ENCODE measurements at regions not wholly inside any gene's neighbourhood (a gene's known extent, or its start where the extent isn't known, plus 50 kb on each side); places are given as distances from the start of the nearest gene placed in this dataset.
"Not testable (repeated sequence)": the region's sequence is repeated elsewhere in the genome, so short reads cannot be mapped to it uniquely, and the experiment has no call there.

DNA sequence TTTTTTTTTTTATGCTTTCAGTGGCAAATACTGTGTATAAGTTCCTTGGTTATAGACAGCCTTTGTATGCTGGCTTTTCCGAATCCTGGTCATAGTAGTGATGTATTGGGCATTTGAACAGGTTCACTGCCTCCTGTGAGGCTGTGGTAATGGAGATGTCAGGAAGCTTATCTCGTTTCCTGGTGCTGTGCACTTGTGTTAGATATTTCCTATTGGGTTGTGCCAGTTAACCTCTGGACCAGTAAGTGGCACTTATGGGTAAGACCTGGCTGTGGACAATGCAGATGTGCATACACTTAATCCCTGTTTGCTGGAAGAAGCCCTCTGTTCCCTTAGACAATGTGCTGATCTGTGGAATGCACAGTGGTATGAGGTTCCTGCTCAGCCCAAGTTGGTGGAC lies 135.4 kb upstream of the KITLG start:
- Histone ChIP-seq H3K36me3 (ENCODE audit: control insufficient read depth, insufficient read depth, low read length) (no peaks in the 10 kb centered on the region), H3K27me3 (ENCODE audit: control insufficient read depth, insufficient read depth, low read length) (no peaks in the 10 kb centered on the region), H3K4me1 (ENCODE audit: control insufficient read depth, insufficient read depth, low read length) (no peaks in the 10 kb centered on the region), H3K4me3 (ENCODE audit: low read depth, low read length) (no peak overlapping the region), H3K27ac (ENCODE audit: low read depth, low read length) (no peak overlapping the region), H3K9me3 (ENCODE audit: control insufficient read depth, insufficient read depth, low read length) (no peaks in the 10 kb centered on the region)
- 84% methylated on average over 2 of the region's 2 CpGs for WGBS (ENCODE audit: insufficient coverage)
- no peak for DNase-seq (ENCODE audit: low read depth in 4 of 6, low spot score in 6 of 6)

DNA sequence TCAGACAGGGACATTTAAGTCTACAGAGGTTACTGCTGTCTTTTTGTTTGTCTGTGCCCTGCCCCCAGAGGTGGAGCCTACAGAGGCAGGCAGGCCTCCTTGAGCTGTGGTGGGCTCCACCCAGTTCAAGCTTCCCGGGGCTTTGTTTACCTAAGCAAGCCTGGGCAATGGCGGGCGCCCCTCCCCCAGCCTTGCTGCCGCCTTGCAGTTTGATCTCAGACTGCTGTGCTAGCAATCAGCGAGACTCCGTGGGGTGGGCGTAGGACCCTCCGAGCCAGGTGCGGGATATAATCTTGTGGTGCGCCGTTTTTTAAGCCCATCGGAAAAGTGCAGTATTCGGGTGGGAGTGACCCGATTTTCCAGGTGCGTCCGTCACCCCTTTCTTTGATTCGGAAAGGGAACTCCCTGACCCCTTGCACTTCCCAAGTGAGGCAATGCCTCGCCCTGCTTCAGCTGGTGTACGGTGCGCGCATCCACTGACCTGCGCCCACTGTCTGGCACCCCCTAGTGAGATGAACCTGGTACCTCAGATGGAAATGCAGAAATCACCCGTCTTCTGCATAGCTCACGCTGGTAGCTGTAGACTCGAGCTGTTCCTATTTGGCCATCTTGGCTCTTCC lies 134.1 kb upstream of the KITLG start:
- not testable (repeated sequence) for DNase-seq (ENCODE audit: low read depth in 4 of 6, low spot score in 6 of 6); H3K4me1 ChIP-seq (ENCODE audit: control insufficient read depth, insufficient read depth, low read length); H3K27ac ChIP-seq (ENCODE audit: low read depth, low read length); H3K27me3 ChIP-seq (ENCODE audit: control insufficient read depth, insufficient read depth, low read length); H3K4me3 ChIP-seq (ENCODE audit: low read depth, low read length); H3K36me3 ChIP-seq (ENCODE audit: control insufficient read depth, insufficient read depth, low read length); H3K9me3 ChIP-seq (ENCODE audit: control insufficient read depth, insufficient read depth, low read length)
- 95% methylated on average over 24 of the region's 25 CpGs for WGBS (ENCODE audit: insufficient coverage)

- Histone ChIP-seq H3K4me1 (ENCODE audit: control insufficient read depth, insufficient read depth, low read length) (no peaks in the 10 kb centered on the region), H3K4me3 (ENCODE audit: low read depth, low read length) (no peak overlapping the region), H3K9me3 (ENCODE audit: control insufficient read depth, insufficient read depth, low read length) (peaks cover 5% of the 10 kb centered on the region), H3K36me3 (ENCODE audit: control insufficient read depth, insufficient read depth, low read length) (no peaks in the 10 kb centered on the region), H3K27ac (ENCODE audit: low read depth, low read length) (no peak overlapping the region), H3K27me3 (ENCODE audit: control insufficient read depth, insufficient read depth, low read length) (no peaks in the 10 kb centered on the region)
- no peak for DNase-seq (ENCODE audit: low read depth in 4 of 6, low spot score in 6 of 6)
- WGBS (ENCODE audit: insufficient coverage): no CpG with 5 or more reads among the region's 2 CpGs
Measured at GRCh38 chr12:88707800-88708199, 127.5 kb upstream of the KITLG start.

DNA sequence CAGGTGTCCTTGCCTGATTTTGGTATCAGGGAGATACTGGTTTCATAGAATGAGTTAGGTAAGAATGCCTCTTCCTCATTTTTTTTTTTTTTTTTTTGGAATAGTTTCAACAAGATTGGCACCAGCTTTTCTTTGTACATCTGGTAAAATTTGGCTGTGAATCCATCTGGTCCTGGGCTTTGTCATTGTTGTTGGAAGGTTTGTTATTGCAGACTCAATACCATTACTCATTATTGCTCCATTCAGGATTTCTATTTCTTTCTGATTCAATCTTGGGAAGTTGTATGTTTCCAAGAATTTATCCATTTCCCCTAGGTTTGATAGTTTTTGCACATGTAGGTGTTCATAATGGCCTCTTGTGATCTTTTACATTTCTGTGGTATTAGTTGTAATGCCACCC lies 126.0 kb upstream of the KITLG start:
- H3K27me3 ChIP-seq (ENCODE audit: control insufficient read depth, insufficient read depth, low read length): no peaks in the 10 kb centered on the region
- no peak overlapping the region for H3K4me3 ChIP-seq (ENCODE audit: low read depth, low read length)
- H3K27ac ChIP-seq (ENCODE audit: low read depth, low read length): no peak overlapping the region
- DNase-seq (ENCODE audit: low read depth in 4 of 6, low spot score in 6 of 6): no peak
- no peaks in the 10 kb centered on the region for H3K4me1 ChIP-seq (ENCODE audit: control insufficient read depth, insufficient read depth, low read length)
- peaks cover 5% of the 10 kb centered on the region for H3K9me3 ChIP-seq (ENCODE audit: control insufficient read depth, insufficient read depth, low read length)
- no peaks in the 10 kb centered on the region for H3K36me3 ChIP-seq (ENCODE audit: control insufficient read depth, insufficient read depth, low read length)

DNA sequence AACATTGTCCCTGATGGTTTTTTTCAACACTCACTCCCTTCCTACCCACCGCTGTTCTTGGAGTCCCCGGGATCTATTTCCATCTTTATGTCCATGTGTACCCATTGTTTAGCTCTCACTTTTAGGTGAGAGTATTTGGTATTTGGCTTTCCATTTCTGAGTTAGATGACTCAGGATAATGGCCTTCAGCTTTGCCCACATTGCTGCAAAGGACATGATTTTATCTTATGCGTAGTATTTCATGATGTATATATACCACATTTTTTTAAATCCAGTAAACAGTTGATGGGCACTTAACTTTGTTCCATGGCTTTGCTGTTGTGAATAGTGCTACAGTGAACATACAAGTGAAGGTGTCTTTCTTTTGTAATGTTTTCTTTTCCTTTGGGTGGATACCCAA lies 123.5 kb upstream of the KITLG start:
- WGBS (ENCODE audit: insufficient coverage): no CpG with 5 or more reads among the region's 3 CpGs
- no peak for DNase-seq (ENCODE audit: low read depth in 4 of 6, low spot score in 6 of 6)
- Histone ChIP-seq H3K27ac (ENCODE audit: low read depth, low read length) (no peak overlapping the region), H3K36me3 (ENCODE audit: control insufficient read depth, insufficient read depth, low read length) (no peaks in the 10 kb centered on the region), H3K4me1 (ENCODE audit: control insufficient read depth, insufficient read depth, low read length) (no peaks in the 10 kb centered on the region), H3K4me3 (ENCODE audit: low read depth, low read length) (no peak overlapping the region), H3K27me3 (ENCODE audit: control insufficient read depth, insufficient read depth, low read length) (no peaks in the 10 kb centered on the region), H3K9me3 (ENCODE audit: control insufficient read depth, insufficient read depth, low read length) (peaks cover 5% of the 10 kb centered on the region)

DNA sequence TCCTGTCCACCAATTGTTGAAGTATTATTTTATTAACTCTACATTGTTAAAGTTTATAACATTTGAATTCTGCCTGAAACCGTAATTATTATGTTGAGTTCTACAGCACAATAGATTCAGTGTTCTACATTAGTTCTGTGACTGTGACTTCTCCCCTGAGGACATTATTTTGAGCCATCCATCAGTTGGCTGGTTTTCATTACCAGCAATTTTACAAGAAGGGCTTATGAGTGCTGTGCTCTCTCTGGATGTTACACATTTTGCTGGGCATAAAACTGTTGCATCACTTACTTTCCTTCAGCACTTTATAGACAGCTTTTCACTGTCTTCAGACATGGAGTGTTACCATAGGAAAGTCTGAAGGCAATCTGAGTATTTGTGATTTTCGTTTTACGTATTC lies 118.2 kb upstream of the KITLG start:
- 100% methylated on average over 2 of the region's 3 CpGs for WGBS (ENCODE audit: insufficient coverage)
- Histone ChIP-seq H3K9me3 (ENCODE audit: control insufficient read depth, insufficient read depth, low read length) (peaks cover 1% of the 10 kb centered on the region), H3K4me1 (ENCODE audit: control insufficient read depth, insufficient read depth, low read length) (no peaks in the 10 kb centered on the region), H3K27ac (ENCODE audit: low read depth, low read length) (no peak overlapping the region), H3K36me3 (ENCODE audit: control insufficient read depth, insufficient read depth, low read length) (no peaks in the 10 kb centered on the region), H3K27me3 (ENCODE audit: control insufficient read depth, insufficient read depth, low read length) (no peaks in the 10 kb centered on the region), H3K4me3 (ENCODE audit: low read depth, low read length) (no peak overlapping the region)
- peak in 1 of 6 donors; percentile 17 for DNase-seq (ENCODE audit: low read depth in 4 of 6, low spot score in 6 of 6)

GRCh38 chr12:88693837-88694445 lies 113.7 kb upstream of the KITLG start:
- no peaks in the 10 kb centered on the region for H3K4me1 ChIP-seq (ENCODE audit: control insufficient read depth, insufficient read depth, low read length)
- H3K36me3 ChIP-seq (ENCODE audit: control insufficient read depth, insufficient read depth, low read length): no peaks in the 10 kb centered on the region
- no peak for DNase-seq (ENCODE audit: low read depth in 4 of 6, low spot score in 6 of 6)
- no peaks in the 10 kb centered on the region for H3K27me3 ChIP-seq (ENCODE audit: control insufficient read depth, insufficient read depth, low read length)
- peaks cover 1% of the 10 kb centered on the region for H3K9me3 ChIP-seq (ENCODE audit: control insufficient read depth, insufficient read depth, low read length)
- H3K27ac ChIP-seq (ENCODE audit: low read depth, low read length): no peak overlapping the region
- no peak overlapping the region for H3K4me3 ChIP-seq (ENCODE audit: low read depth, low read length)
- WGBS (ENCODE audit: insufficient coverage): no CpG with 5 or more reads among the region's 1 CpG

GRCh38 chr12:88691811-88692210 lies 111.5 kb upstream of the KITLG start:
- Histone ChIP-seq H3K27ac (ENCODE audit: low read depth, low read length) (no peak overlapping the region), H3K36me3 (ENCODE audit: control insufficient read depth, insufficient read depth, low read length) (no peaks in the 10 kb centered on the region), H3K9me3 (ENCODE audit: control insufficient read depth, insufficient read depth, low read length) (peaks cover 1% of the 10 kb centered on the region), H3K4me3 (ENCODE audit: low read depth, low read length) (no peak overlapping the region), H3K4me1 (ENCODE audit: control insufficient read depth, insufficient read depth, low read length) (no peaks in the 10 kb centered on the region), H3K27me3 (ENCODE audit: control insufficient read depth, insufficient read depth, low read length) (no peaks in the 10 kb centered on the region)
- no peak for DNase-seq (ENCODE audit: low read depth in 4 of 6, low spot score in 6 of 6)

DNA sequence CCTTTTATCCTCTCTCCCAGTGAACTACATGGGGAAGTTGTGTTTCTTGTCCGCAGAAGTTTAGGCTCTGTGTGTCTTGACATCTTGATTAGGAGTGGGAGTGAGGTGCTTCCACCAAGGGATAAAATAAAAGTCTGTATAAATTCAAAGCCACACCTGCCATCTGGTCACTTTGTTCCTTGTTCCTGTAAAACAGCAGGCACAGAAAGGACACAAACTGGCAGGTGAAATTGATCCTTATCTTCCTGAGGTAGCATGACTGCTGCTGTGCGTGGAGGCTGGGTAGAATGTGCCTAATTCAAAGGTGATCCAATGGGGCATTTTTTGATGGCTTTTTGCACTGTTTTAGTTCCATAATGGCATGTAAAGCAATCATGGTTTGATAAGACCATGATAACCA lies 104.3 kb upstream of the KITLG start:
- H3K9me3 ChIP-seq (ENCODE audit: control insufficient read depth, insufficient read depth, low read length): no peaks in the 10 kb centered on the region
- H3K4me3 ChIP-seq (ENCODE audit: low read depth, low read length): no peak overlapping the region
- no peaks in the 10 kb centered on the region for H3K27me3 ChIP-seq (ENCODE audit: control insufficient read depth, insufficient read depth, low read length)
- no peaks in the 10 kb centered on the region for H3K4me1 ChIP-seq (ENCODE audit: control insufficient read depth, insufficient read depth, low read length)
- no peaks in the 10 kb centered on the region for H3K36me3 ChIP-seq (ENCODE audit: control insufficient read depth, insufficient read depth, low read length)
- no peak overlapping the region for H3K27ac ChIP-seq (ENCODE audit: low read depth, low read length)
- WGBS (ENCODE audit: insufficient coverage): 100% methylated on average over 1 of the region's 2 CpGs
- DNase-seq (ENCODE audit: low read depth in 4 of 6, low spot score in 6 of 6): no peak

DNA sequence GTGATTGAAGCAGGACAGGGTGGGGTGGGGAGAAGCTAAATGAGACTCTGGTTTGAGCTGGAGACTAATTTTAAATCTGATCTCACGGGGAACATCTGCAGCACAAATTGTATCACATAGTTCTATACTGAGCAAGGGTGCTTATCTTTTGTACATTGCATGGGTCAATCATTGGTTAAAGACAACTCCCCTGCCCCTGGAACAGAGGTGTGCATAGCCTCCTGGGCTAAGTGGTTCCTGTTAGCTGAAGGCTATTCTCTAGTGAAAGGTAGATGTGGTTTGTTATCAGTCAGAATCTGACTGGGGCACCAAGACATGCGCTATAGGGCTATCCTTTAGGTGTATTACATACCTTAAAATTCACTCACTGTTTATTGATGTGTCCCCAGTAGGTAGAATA lies 103.9 kb upstream of the KITLG start:
- Histone ChIP-seq H3K36me3 (ENCODE audit: control insufficient read depth, insufficient read depth, low read length) (no peaks in the 10 kb centered on the region), H3K27me3 (ENCODE audit: control insufficient read depth, insufficient read depth, low read length) (no peaks in the 10 kb centered on the region), H3K4me1 (ENCODE audit: control insufficient read depth, insufficient read depth, low read length) (no peaks in the 10 kb centered on the region), H3K9me3 (ENCODE audit: control insufficient read depth, insufficient read depth, low read length) (no peaks in the 10 kb centered on the region), H3K27ac (ENCODE audit: low read depth, low read length) (no peak overlapping the region), H3K4me3 (ENCODE audit: low read depth, low read length) (no peak overlapping the region)
- no CpG with 5 or more reads among the region's 2 CpGs for WGBS (ENCODE audit: insufficient coverage)
- no peak for DNase-seq (ENCODE audit: low read depth in 4 of 6, low spot score in 6 of 6)
